Mesenchymal stem cell (in vitro differentiated cells and primary cell): ENCODE measurements at regions not wholly inside any gene's neighbourhood (a gene's known extent, or its start where the extent isn't known, plus 50 kb on each side); places are given as distances from the start of the nearest gene placed in this dataset.

Source experiments
- DNase-seq: peaks from one replicate; pipeline ENCODE4 v3.0.0-alpha.2; 2013
- H2AFZ ChIP-seq: one replicate; pipeline ENCODE4 v1.6.1; 2013; ENCODE audit warnings: low read depth, mild to moderate bottlenecking, control low read depth, inconsistent platforms, low read length, moderate library complexity
- H2AK5ac ChIP-seq: 2 replicates; pipeline ENCODE4 v1.6.1; 2013; ENCODE audit warnings: low read length, moderate library complexity, mild to moderate bottlenecking, inconsistent platforms; ENCODE audit not compliant: severe bottlenecking
- H2BK120ac ChIP-seq: one replicate; pipeline ENCODE4 v1.6.1; 2013; ENCODE audit warnings: low read depth, mild to moderate bottlenecking, inconsistent platforms, low read length, moderate library complexity
- H2BK12ac ChIP-seq, 2 experiments: one replicate each; pipeline ENCODE4 v1.6.1; 2013; ENCODE audit warnings: inconsistent platforms in 2 of 2, low read length in 2 of 2, mild to moderate bottlenecking in 2 of 2, moderate library complexity in 2 of 2, control low read depth in 1 of 2
- H2BK15ac ChIP-seq: one replicate; pipeline ENCODE4 v1.6.1; 2013; ENCODE audit warnings: mild to moderate bottlenecking, low read depth, inconsistent platforms; ENCODE audit not compliant: poor library complexity, severe bottlenecking
- H2BK5ac ChIP-seq: 2 replicates; pipeline ENCODE4 v1.6.1; 2013; ENCODE audit warnings: low read depth, mild to moderate bottlenecking, low read length, control low read depth, inconsistent platforms; ENCODE audit not compliant: poor library complexity, severe bottlenecking
- H3K14ac ChIP-seq, 2 experiments: one replicate each; pipeline ENCODE4 v1.6.1; 2013; ENCODE audit warnings: inconsistent platforms in 2 of 2, low read length in 2 of 2, control low read depth in 1 of 2, mild to moderate bottlenecking in 1 of 2, moderate library complexity in 1 of 2
- H3K18ac ChIP-seq, 2 experiments: one replicate each; pipeline ENCODE4 v1.6.1; 2013; ENCODE audit warnings: inconsistent platforms in 2 of 2, low read length in 2 of 2, control low read depth in 1 of 2, low read depth in 1 of 2, mild to moderate bottlenecking in 1 of 2
- H3K23ac ChIP-seq, 2 experiments: one replicate each; pipeline ENCODE4 v1.6.1; 2013; ENCODE audit warnings: inconsistent platforms in 2 of 2, low read length in 2 of 2, mild to moderate bottlenecking in 2 of 2, moderate library complexity in 2 of 2, control low read depth in 1 of 2
- H3K27ac ChIP-seq: 2 replicates; pipeline ENCODE4 v1.5.1; 2013; ENCODE audit warnings: mild to moderate bottlenecking, moderate library complexity, low read length, control low read depth, inconsistent platforms; ENCODE audit not compliant: poor library complexity, severe bottlenecking
- H3K27me3 ChIP-seq, 2 experiments: 2 replicates each; pipeline versions ENCODE4 v1.6.1 to v1.7.0; 2013; ENCODE audit warnings: low read length in 2 of 2, mild to moderate bottlenecking in 2 of 2, moderate library complexity in 2 of 2, control low read depth in 1 of 2, inconsistent platforms in 1 of 2; ENCODE audit not compliant: control insufficient read depth in 1 of 2, insufficient read depth in 1 of 2
- H3K36me3 ChIP-seq, 2 experiments: 2 replicates each; pipeline versions ENCODE4 v1.6.1 to v1.7.0; 2013; ENCODE audit warnings: low read length in 2 of 2, control low read depth in 1 of 2, inconsistent platforms in 1 of 2, low read depth in 1 of 2, mild to moderate bottlenecking in 1 of 2; ENCODE audit not compliant: insufficient read depth in 2 of 2, control insufficient read depth in 1 of 2
- H3K4ac ChIP-seq, 2 experiments: one replicate each; pipeline ENCODE4 v1.6.1; 2013; ENCODE audit warnings: inconsistent platforms in 2 of 2, low read length in 2 of 2, mild to moderate bottlenecking in 2 of 2, moderate library complexity in 2 of 2, control low read depth in 1 of 2, low read depth in 1 of 2
- H3K4me1 ChIP-seq: 2 replicates; pipeline ENCODE4 v1.6.1; 2013; ENCODE audit warnings: low read depth, low read length, control low read depth; ENCODE audit not compliant: control insufficient read depth, insufficient read depth
- H3K4me2 ChIP-seq: 2 replicates; pipeline ENCODE4 v1.6.1; 2013; ENCODE audit warnings: low read length, mild to moderate bottlenecking, inconsistent platforms; ENCODE audit not compliant: poor library complexity, severe bottlenecking
- H3K4me3 ChIP-seq, 2 experiments: 2 replicates each; pipeline versions ENCODE4 v1.5.1 to v1.7.0; 2013; ENCODE audit warnings: low read length in 2 of 2, mild to moderate bottlenecking in 2 of 2, control low read depth in 1 of 2, low read depth in 1 of 2; ENCODE audit not compliant: insufficient read depth in 1 of 2
- H3K79me1 ChIP-seq: replicated peaks from 2 replicates; pipeline ENCODE4 v1.6.1; 2013; ENCODE audit warnings: mild to moderate bottlenecking, control low read depth, low read length, inconsistent platforms; ENCODE audit not compliant: poor library complexity, severe bottlenecking
- H3K9ac ChIP-seq: 2 replicates; pipeline ENCODE4 v1.7.0; 2013; ENCODE audit warnings: mild to moderate bottlenecking, low read length, moderate library complexity
- H3K9me3 ChIP-seq: 2 replicates; pipeline ENCODE4 v1.7.0; 2013; ENCODE audit warnings: mild to moderate bottlenecking, low read length; ENCODE audit not compliant: control insufficient read depth
- H4K8ac ChIP-seq: one replicate; pipeline ENCODE4 v1.6.1; 2013; ENCODE audit warnings: inconsistent platforms, mild to moderate bottlenecking, low read length, moderate library complexity
- H4K91ac ChIP-seq: one replicate; pipeline ENCODE4 v1.6.1; 2013; ENCODE audit warnings: mild to moderate bottlenecking, low read length, inconsistent platforms
- WGBS: methylation state at CpG from one replicate; pipeline ENCODE4 v1.1.7; 2013; ENCODE audit warnings: mixed read lengths; 5-methylcytosine and 5-hydroxymethylcytosine counted together

DNA sequence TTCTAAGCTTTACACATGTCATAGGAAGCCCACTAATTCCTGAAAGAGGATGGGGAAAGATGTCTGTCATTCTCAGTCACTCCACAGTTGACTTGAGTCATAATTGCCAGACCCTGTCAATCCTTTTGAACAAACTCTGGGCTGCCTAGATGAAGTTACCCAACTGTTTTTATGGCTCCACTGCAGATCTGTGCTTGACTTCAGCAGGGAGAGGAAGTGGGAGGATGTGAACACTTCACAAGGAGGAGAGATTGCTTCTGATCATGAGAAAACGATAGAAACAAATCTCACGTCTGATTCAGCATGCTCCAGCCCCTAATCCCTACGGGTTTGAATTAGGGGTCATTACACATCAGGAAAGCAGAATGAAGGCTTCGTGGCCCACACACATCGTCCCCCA, 596.6 kb upstream of the CELF2 start:
- Histone ChIP-seq H3K23ac (no peak overlapping the region), H4K8ac (no peak overlapping the region), H3K14ac (no peak overlapping the region), H2BK15ac (no peak overlapping the region), H3K4me3 (no peak overlapping the region), H2AFZ (no peak overlapping the region), H4K91ac (no peak overlapping the region), H3K79me1 (no peaks in the 10 kb centered on the region), H3K27me3 (no peaks in the 10 kb centered on the region), H2BK12ac (no peak overlapping the region), H2BK5ac (no peak overlapping the region), H3K36me3 (no peaks in the 10 kb centered on the region), H3K9ac (no peak overlapping the region), H3K18ac (no peak overlapping the region), H2BK120ac (no peak overlapping the region), H2AK5ac (no peak overlapping the region), H3K27ac (no peak overlapping the region), H3K9me3 (no peaks in the 10 kb centered on the region), H3K4me1 (no peaks in the 10 kb centered on the region), H3K4me2 (no peak overlapping the region), H3K4ac (no peak overlapping the region)
- DNase-seq = no peak
- WGBS = 66% methylated on average over 5 of the region's 5 CpGs

DNA sequence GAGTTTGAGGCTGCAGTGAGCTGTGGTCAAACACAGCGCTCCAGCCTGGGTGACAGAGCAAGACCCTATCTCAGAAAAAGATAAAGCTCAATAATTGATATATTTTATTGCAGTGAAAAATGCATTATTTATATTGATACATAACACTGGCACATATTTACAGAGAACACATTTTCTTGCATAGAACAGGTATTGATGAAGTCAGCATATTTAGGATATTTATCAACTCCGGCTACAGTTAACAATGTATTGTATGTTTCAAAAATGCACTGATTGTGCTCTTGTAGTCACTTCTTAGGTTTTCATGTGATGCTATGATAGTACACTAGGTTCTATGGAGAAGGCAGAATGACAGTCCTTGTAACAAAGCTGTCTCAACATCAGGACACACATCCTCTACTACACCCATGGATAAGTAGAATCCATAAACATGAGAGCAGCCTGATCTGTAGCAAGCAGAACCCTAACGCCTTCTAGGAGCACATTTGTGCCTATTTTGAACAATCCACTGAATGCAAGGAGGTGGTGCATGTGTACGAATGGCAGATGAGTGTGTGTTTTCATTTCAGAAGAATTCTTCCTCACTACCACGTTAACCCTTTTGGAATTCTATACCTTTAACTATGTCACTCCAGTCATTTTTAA, 586.1 kb upstream of the CELF2 start:
- 93% methylated on average over 3 of the region's 5 CpGs for WGBS
- H3K27ac ChIP-seq = no peak overlapping the region
- no peak overlapping the region for H2BK120ac ChIP-seq
- no peaks in the 10 kb centered on the region for H3K9me3 ChIP-seq
- H3K36me3 ChIP-seq = no peaks in the 10 kb centered on the region
- no peak for DNase-seq
- no peak overlapping the region for H3K4me3 ChIP-seq
- no peak overlapping the region for H2BK5ac ChIP-seq
- H2AK5ac ChIP-seq = no peak overlapping the region
- no peak overlapping the region for H3K18ac ChIP-seq
- no peaks in the 10 kb centered on the region for H3K4me1 ChIP-seq
- no peak overlapping the region for H3K23ac ChIP-seq
- no peak overlapping the region for H2BK15ac ChIP-seq
- H2AFZ ChIP-seq = no peak overlapping the region
- no peak overlapping the region for H3K4me2 ChIP-seq
- H4K91ac ChIP-seq = no peak overlapping the region
- H2BK12ac ChIP-seq = no peak overlapping the region
- no peak overlapping the region for H3K9ac ChIP-seq
- no peaks in the 10 kb centered on the region for H3K79me1 ChIP-seq
- no peaks in the 10 kb centered on the region for H3K27me3 ChIP-seq
- no peak overlapping the region for H3K4ac ChIP-seq
- H4K8ac ChIP-seq = no peak overlapping the region
- H3K14ac ChIP-seq = no peak overlapping the region

DNA sequence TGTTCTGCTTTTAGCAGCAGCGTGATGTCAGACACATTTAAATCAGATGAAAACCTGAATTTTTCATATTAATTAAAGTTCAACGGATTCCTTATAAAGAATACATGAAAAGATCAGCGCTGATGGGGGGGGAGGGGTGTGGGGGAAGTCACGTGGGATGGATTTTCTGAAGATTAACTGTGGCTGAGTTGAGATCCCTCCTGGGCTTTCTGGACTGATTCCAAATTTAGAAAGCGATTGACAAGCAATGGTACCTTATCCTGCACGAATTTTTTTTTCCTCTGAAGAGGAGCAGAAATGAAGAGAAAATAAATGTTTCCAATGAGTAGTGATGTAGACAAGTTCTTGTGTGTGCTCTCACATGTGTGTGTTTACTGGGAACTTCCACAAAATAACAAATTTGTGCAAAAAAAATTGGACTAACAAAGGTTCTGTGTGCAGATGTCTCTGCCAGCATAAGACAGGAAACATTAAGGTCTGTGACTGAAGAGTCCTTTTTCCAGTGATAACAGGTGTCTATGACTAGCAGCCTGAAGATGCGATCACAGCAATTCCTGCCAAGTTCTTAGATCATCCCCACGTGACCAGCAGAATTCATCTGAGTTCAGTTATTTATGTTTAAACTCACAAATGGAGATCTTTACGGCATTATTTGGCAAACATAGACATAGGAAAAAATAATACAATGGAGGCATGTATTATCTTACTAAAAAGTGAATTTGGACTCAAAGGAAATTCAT, 585.2 kb upstream of the CELF2 start:
- Histone ChIP-seq H2BK15ac (no peak overlapping the region), H3K27ac (no peak overlapping the region), H3K9me3 (no peaks in the 10 kb centered on the region), H4K91ac (no peak overlapping the region), H2BK5ac (no peak overlapping the region), H3K9ac (no peak overlapping the region), H3K27me3 (no peaks in the 10 kb centered on the region), H3K14ac (no peak overlapping the region), H3K4me3 (no peak overlapping the region), H3K79me1 (no peaks in the 10 kb centered on the region), H2BK120ac (no peak overlapping the region), H4K8ac (no peak overlapping the region), H2AFZ (no peak overlapping the region), H3K36me3 (no peaks in the 10 kb centered on the region), H3K23ac (no peak overlapping the region), H2BK12ac (no peak overlapping the region), H3K4me1 (no peaks in the 10 kb centered on the region), H3K4ac (no peak overlapping the region), H3K4me2 (no peak overlapping the region), H3K18ac (no peak overlapping the region), H2AK5ac (no peak overlapping the region)
- DNase-seq = no peak
- WGBS = 92% methylated on average over 6 of the region's 9 CpGs

DNA sequence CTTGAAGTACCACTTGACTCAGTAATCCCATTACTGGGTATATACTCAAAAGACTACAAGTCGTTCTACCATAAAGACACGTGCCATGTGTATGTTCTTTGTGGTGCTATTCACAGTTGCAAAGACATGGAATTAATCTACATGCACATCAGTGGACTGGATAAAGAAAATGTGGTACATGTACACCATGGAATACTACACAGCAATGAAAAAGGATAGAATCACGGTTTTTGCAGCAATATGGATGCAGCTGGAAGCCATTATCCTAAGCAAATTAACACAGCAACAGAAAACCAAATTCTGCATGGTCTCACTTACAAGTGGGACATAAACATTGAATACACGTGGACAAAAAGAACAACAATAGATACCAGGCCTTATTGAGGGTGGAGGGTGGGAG, 583.4 kb upstream of the CELF2 start:
- Histone ChIP-seq H3K4ac (no peak overlapping the region), H3K4me2 (no peak overlapping the region), H3K79me1 (no peaks in the 10 kb centered on the region), H3K9ac (no peak overlapping the region), H2BK5ac (no peak overlapping the region), H4K91ac (no peak overlapping the region), H3K18ac (no peak overlapping the region), H3K4me1 (no peaks in the 10 kb centered on the region), H3K23ac (no peak overlapping the region), H2BK15ac (no peak overlapping the region), H2AK5ac (no peak overlapping the region), H2AFZ (no peak overlapping the region), H2BK12ac (no peak overlapping the region), H2BK120ac (no peak overlapping the region), H3K36me3 (no peaks in the 10 kb centered on the region), H3K27me3 (no peaks in the 10 kb centered on the region), H3K27ac (no peak overlapping the region), H3K14ac (no peak overlapping the region), H3K9me3 (no peaks in the 10 kb centered on the region), H3K4me3 (no peak overlapping the region), H4K8ac (no peak overlapping the region)
- WGBS = 86% methylated on average over 2 of the region's 4 CpGs
- no peak for DNase-seq
